HepG2 (cell line): ENCODE measurements at regions not wholly inside any gene's neighbourhood (a gene's known extent, or its start where the extent isn't known, plus 50 kb on each side); places are given as distances from the start of the nearest gene placed in this dataset.

Experiments used
- ATAC-seq: fragments of 200-7000 bp; cut with Tn5 transposase; 3 replicates; pipeline ENCODE4 v1.9.1; 2020; ENCODE audit warnings: mild to moderate bottlenecking, moderate library complexity
- BruUV-seq: library from RNA; stranded (reverse); fragments of 400-500 nt; replicated peaks from 2 replicates; lab custom pipeline; 2021; lab: Mats Ljungman, UMichigan
- CTCF ChIA-PET: fragments of 300-600 bp; formaldehyde crosslinking; extraction: SDS; loops from one replicate; lab custom pipeline; 2021; ENCODE audit warnings: low total read pairs, inconsistent platforms, low intra/inter-chr PET ratio; lab: Yijun Ruan, JAX
- POLR2A ChIA-PET: fragments of 350-600 bp; sonication (Branson Sonifier 250); formaldehyde crosslinking; loops from one replicate; lab custom pipeline; 2020; ENCODE audit warnings: antibody characterized with exemption, inconsistent platforms; lab: Yijun Ruan, JAX
- DNase-seq: peaks from one replicate; pipeline ENCODE4 v3.0.0-alpha.2; 2015; ENCODE audit warnings: low spot score
- FAIRE-seq: peaks from 3 replicates; lab custom pipeline; 2011; peaks lifted over from hg19 to GRCh38; lab: Jason Lieb, UNC
- H2AFZ ChIP-seq: one replicate; pipeline ENCODE4 v1.6.1; 2011; ENCODE audit warnings: low read length, inconsistent platforms
- H3K27ac ChIP-seq: fragments of 300-600 bp; 3 replicates; pipeline ENCODE4 v1.8.0; 2011; ENCODE audit warnings: mixed run types, mild to moderate bottlenecking, mixed read lengths, low read length, inconsistent platforms; ENCODE audit not compliant: insufficient read depth; ENCODE audit errors: extremely low read length
- H3K27me3 ChIP-seq, 2 experiments: fragments of 200-600 bp in 1 of 2; 2 replicates in 1 of 2; 3 replicates in 1 of 2; pipeline versions ENCODE4 v1.6.0 to v1.8.0; 2011; ENCODE audit warnings: low read length in 2 of 2, mild to moderate bottlenecking in 2 of 2, moderate library complexity in 2 of 2, inconsistent platforms in 1 of 2; ENCODE audit not compliant: insufficient read depth in 2 of 2, control insufficient read depth in 1 of 2
- H3K36me3 ChIP-seq, 2 experiments: fragments of 200-600 bp in 1 of 2; replicated peaks in 1 of 2; 2 replicates in 1 of 2; 3 replicates in 1 of 2; pipeline versions ENCODE4 v1.5.1 to v1.8.0; 2011; ENCODE audit warnings: low read length in 2 of 2, inconsistent platforms in 1 of 2; ENCODE audit not compliant: insufficient read depth in 2 of 2, control insufficient read depth in 1 of 2
- H3K4me1 ChIP-seq: 2 replicates; pipeline ENCODE4 v1.5.1; 2012; ENCODE audit warnings: low read length, inconsistent platforms; ENCODE audit not compliant: insufficient read depth
- H3K4me2 ChIP-seq: 2 replicates; pipeline ENCODE4 v1.6.0; 2011; ENCODE audit warnings: low read depth, low read length, inconsistent platforms
- H3K4me3 ChIP-seq, 3 experiments: fragments of 200-600 bp in 1 of 3; sonication (generic), shearing (Covaris generic) in 1 of 3; replicated peaks in 1 of 3; 2 replicates each; pipeline ENCODE4 v1.5.1; 2011 to 2016; ENCODE audit warnings: low read length in 3 of 3, inconsistent platforms in 2 of 3, low read depth in 2 of 3, mild to moderate bottlenecking in 2 of 3, control low read depth in 1 of 3, mixed read lengths in 1 of 3; ENCODE audit not compliant: insufficient read depth in 1 of 3
- H3K79me2 ChIP-seq: one replicate; pipeline ENCODE4 v1.6.1; 2011; ENCODE audit warnings: low read length, inconsistent platforms; ENCODE audit not compliant: insufficient read depth
- H3K9ac ChIP-seq: 2 replicates; pipeline ENCODE4 v1.6.0; 2011; ENCODE audit warnings: mild to moderate bottlenecking, low read depth, low read length, inconsistent platforms; ENCODE audit not compliant: insufficient read depth
- H3K9me3 ChIP-seq: 2 replicates; pipeline ENCODE4 v1.5.1; 2012; ENCODE audit warnings: mild to moderate bottlenecking, low read length
- H4K20me1 ChIP-seq: 2 replicates; pipeline ENCODE4 v1.6.0; 2011; ENCODE audit warnings: inconsistent platforms, mild to moderate bottlenecking, low read length, moderate library complexity; ENCODE audit not compliant: insufficient read depth
- CCAR2 ChIP-seq: fragments of 200-400 bp; formaldehyde crosslinking; optimal IDR thresholded peaks from 2 replicates; pipeline ENCODE3; 2018; ENCODE audit warnings: low read depth, mild to moderate bottlenecking, low read length, moderate library complexity
- HNRNPUL1 ChIP-seq: fragments of 200-400 bp; formaldehyde crosslinking; IDR thresholded peaks from 2 replicates; pipeline ENCODE4 v1.6.1; 2017; ENCODE audit warnings: low read depth, mild to moderate bottlenecking, low read length, moderate library complexity
- KDM5A ChIP-seq: fragments of 200-600 bp; sonication (generic); IDR thresholded peaks from 2 replicates; pipeline ENCODE4 v1.7.0; 2018; ENCODE audit warnings: antibody characterized with exemption, mild to moderate bottlenecking, low read length, borderline replicate concordance
- RXRB ChIP-seq: IDR thresholded peaks from 2 replicates; pipeline ENCODE4 v1.6.1; 2016; ENCODE audit warnings: borderline replicate concordance, missing genetic modification reagents, missing compliant biosample characterization
- TFDP1 ChIP-seq: IDR thresholded peaks from 2 replicates; pipeline ENCODE4 v1.6.1; 2016; ENCODE audit warnings: missing compliant biosample characterization, missing genetic modification reagents, borderline replicate concordance
- ZNF317 ChIP-seq: sonication (generic); formaldehyde crosslinking; IDR thresholded peaks from 2 replicates; pipeline ENCODE4 v1.5.0; 2020; ENCODE audit warnings: mild to moderate bottlenecking, missing genetic modification reagents
- ZNF331 ChIP-seq: sonication (generic); formaldehyde crosslinking; IDR thresholded peaks from 2 replicates; pipeline ENCODE4 v1.4.0; 2020; ENCODE audit warnings: missing genetic modification reagents
- ZNF878 ChIP-seq: sonication (generic); formaldehyde crosslinking; IDR thresholded peaks from 2 replicates; pipeline ENCODE4 v1.8.1; 2023; ENCODE audit warnings: mild to moderate bottlenecking, missing genetic modification reagents, moderate library complexity
- WGBS: methylation state at CpG from one replicate; pipeline ENCODE4 v1.1.6; 2017; ENCODE audit warnings: low lambda C conversion rate; 5-methylcytosine and 5-hydroxymethylcytosine counted together
- in situ Hi-C: cut with HindIII; loops from 2 replicates; pipeline ENCODE4 v1.10.0; 2017; ENCODE audit warnings: low pct_unique_long_range_greater_than_20kb; ENCODE audit not compliant: extremely low pct_ligation_motif_present
- intact Hi-C: fragments of 100-400 bp; cut with micrococcal nuclease; formaldehyde crosslinking; loops from one replicate; pipeline ENCODE4 v1.10.0; 2022; ENCODE audit not compliant: unreplicated experiment
- TF ChIP-seq, protein P1 (sequence below): sonication (generic); formaldehyde crosslinking; IDR thresholded peaks from 2 replicates; pipeline ENCODE4 v1.8.0; 2022; ENCODE audit warnings: missing genetic modification reagents, low read depth, mild to moderate bottlenecking, borderline replicate concordance
- TF ChIP-seq, protein P2 (sequence below), 2 experiments: fragments of 450-650 bp in 1 of 2; sonication (generic) in 1 of 2; formaldehyde crosslinking in 1 of 2; IDR thresholded peaks; 2 replicates each; pipeline versions ENCODE4 v1.6.1 to v1.8.0; 2016 to 2022; ENCODE audit warnings: antibody characterized with exemption in 1 of 2, mild to moderate bottlenecking in 1 of 2, missing genetic modification reagents in 1 of 2

DNA sequence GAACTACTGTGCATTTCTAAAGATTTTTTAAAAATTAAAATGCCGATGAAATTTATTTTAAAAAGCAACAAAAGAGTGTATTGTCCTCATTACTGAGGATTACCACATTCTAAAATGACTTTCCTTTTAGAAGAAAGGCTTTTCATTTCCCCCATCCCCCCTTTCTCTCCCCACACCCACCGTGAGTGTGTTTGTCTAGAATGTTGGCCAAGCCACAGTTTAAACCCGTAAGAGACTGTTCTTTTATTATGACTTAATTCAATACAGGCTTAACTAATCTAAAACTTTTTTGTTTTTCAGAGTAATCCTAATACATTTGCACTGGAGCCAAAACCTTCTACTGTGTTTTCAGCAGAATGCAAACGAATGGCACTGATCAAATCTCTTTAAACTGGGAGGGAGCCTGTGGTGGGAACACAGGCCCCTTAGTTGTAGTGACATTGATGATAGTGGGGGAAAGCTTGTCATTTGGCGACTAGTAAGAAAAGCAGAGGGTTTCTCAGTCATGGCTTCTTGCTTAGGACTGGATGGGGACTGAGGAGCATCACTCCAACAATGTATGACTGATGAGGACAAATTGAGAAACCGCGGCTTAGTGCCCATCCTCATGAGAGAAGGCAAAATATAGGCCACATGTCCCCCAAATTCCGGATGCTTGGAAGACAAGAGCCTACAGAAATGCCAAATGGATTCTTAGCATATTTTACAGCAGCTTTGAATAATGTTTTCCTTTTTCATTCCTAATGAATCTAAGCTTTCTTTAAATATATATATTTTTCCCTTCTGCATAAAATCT, 154.0 kb upstream of the SMIM21 start:
- POLR2A ChIA-PET = no interaction called here
- no peak overlapping the region for H3K9ac ChIP-seq
- no peak for ATAC-seq
- TF ChIP-seq CCAR2 (no peak), HNRNPUL1 (no peak), ZNF878 (CRISPR knock-in tag) (no peak), RXRB (CRISPR knock-in tag) (no peak), ZNF317 (no peak), KDM5A (no peak), ZNF331 (CRISPR knock-in tag) (no peak), TFDP1 (CRISPR knock-in tag) (no peak)
- TF ChIP-seq, protein P1, sequence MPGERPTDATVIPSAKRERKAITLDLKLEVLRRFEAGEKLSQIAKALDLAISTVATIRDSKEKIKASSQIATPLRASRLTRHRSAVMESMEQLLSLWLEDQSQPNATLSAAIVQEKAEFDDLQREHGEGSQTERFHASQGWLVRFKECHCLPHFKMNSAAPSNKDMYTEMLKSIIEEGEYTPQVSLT (CRISPR knock-in tag) = no peak
- TF ChIP-seq, protein P2, sequence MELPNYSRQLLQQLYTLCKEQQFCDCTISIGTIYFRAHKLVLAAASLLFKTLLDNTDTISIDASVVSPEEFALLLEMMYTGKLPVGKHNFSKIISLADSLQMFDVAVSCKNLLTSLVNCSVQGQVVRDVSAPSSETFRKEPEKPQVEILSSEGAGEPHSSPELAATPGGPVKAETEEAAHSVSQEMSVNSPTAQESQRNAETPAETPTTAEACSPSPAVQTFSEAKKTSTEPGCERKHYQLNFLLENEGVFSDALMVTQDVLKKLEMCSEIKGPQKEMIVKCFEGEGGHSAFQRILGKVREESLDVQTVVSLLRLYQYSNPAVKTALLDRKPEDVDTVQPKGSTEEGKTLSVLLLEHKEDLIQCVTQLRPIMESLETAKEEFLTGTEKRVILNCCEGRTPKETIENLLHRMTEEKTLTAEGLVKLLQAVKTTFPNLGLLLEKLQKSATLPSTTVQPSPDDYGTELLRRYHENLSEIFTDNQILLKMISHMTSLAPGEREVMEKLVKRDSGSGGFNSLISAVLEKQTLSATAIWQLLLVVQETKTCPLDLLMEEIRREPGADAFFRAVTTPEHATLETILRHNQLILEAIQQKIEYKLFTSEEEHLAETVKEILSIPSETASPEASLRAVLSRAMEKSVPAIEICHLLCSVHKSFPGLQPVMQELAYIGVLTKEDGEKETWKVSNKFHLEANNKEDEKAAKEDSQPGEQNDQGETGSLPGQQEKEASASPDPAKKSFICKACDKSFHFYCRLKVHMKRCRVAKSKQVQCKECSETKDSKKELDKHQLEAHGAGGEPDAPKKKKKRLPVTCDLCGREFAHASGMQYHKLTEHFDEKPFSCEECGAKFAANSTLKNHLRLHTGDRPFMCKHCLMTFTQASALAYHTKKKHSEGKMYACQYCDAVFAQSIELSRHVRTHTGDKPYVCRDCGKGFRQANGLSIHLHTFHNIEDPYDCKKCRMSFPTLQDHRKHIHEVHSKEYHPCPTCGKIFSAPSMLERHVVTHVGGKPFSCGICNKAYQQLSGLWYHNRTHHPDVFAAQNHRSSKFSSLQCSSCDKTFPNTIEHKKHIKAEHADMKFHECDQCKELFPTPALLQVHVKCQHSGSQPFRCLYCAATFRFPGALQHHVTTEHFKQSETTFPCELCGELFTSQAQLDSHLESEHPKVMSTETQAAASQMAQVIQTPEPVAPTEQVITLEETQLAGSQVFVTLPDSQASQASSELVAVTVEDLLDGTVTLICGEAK (IDR thresholded peaks at IDR 0.05) = no peak
- TF ChIP-seq, protein P2 (CRISPR knock-in tag; IDR thresholded peaks at IDR 0.05) = no peak

More for the DNA sequence above, 154.0 kb upstream of the SMIM21 start:
- H2AFZ ChIP-seq = no peak overlapping the region
- 26% methylated on average over 7 of the region's 8 CpGs for WGBS
- 0 out of 5 replicates have a peak, but pooled peaks cover 0 to 5% of the 10 kb centered on the region in 2 experiments for H3K27me3 ChIP-seq
- FAIRE-seq = no peak
- no peaks in the 10 kb centered on the region for H3K36me3 ChIP-seq
- H3K4me3 ChIP-seq = no peak overlapping the region
- no peaks in the 10 kb centered on the region for H3K4me1 ChIP-seq
- intact Hi-C loops (no loop called here), in situ Hi-C loops (no loop called here)
- no peaks in the 10 kb centered on the region for H3K79me2 ChIP-seq
- CTCF ChIA-PET = no interaction called here
- no peak overlapping the region for H3K27ac ChIP-seq
- no peaks in the 10 kb centered on the region for H3K9me3 ChIP-seq
- no TSS peak for BruUV-seq
- no peak overlapping the region for H3K4me2 ChIP-seq
- no peaks in the 10 kb centered on the region for H4K20me1 ChIP-seq
- DNase-seq = no peak
